NT2/D1 (cell line): ENCODE measurements at regions not wholly inside any gene's neighbourhood (a gene's known extent, or its start where the extent isn't known, plus 50 kb on each side); places are given as distances from the start of the nearest gene placed in this dataset.

Experiments
- DNase-seq: peaks from one replicate; pipeline ENCODE4 v3.0.0-alpha.2; 2011; ENCODE audit warnings: low read depth, low spot score
- H3K27me3 ChIP-seq: 2 replicates; pipeline ENCODE4 v1.6.0; 2011; ENCODE audit warnings: mild to moderate bottlenecking; ENCODE audit not compliant: insufficient read length, insufficient read depth
- H3K36me3 ChIP-seq: 2 replicates; pipeline ENCODE4 v1.6.1; 2011; ENCODE audit warnings: mild to moderate bottlenecking, low read length, mixed read lengths; ENCODE audit not compliant: insufficient read depth, insufficient read length
- H3K4me1 ChIP-seq: 2 replicates; pipeline ENCODE4 v1.5.1; 2011; ENCODE audit not compliant: insufficient read depth, insufficient read length
- H3K4me3 ChIP-seq: 2 replicates; pipeline ENCODE4 v1.5.1; 2011; ENCODE audit warnings: low read depth; ENCODE audit not compliant: insufficient read length
- H3K9ac ChIP-seq: 2 replicates; pipeline ENCODE4 v1.6.0; 2011; ENCODE audit warnings: low read depth; ENCODE audit not compliant: insufficient read length
- H3K9me3 ChIP-seq: 2 replicates; pipeline ENCODE4 v1.5.1; 2011; ENCODE audit warnings: mild to moderate bottlenecking, low read length; ENCODE audit not compliant: insufficient read depth
- SUZ12 ChIP-seq: IDR thresholded peaks from 2 replicates; pipeline ENCODE4 v1.6.1; 2011; ENCODE audit not compliant: insufficient read length, insufficient read depth; ENCODE audit errors: extremely low read depth
- YY1 ChIP-seq: IDR thresholded peaks from 2 replicates; pipeline ENCODE4 v1.6.1; 2011; ENCODE audit not compliant: insufficient read length, insufficient read depth
- ZNF274 ChIP-seq: IDR thresholded peaks from 2 replicates; pipeline ENCODE4 v1.6.1; 2011; ENCODE audit warnings: mild to moderate bottlenecking, low read depth, low read length

- no peaks in the 10 kb centered on the region for H3K9me3 ChIP-seq
- H3K27me3 ChIP-seq, result no peaks in the 10 kb centered on the region
Observed at GRCh38 chr1:90126834-90127233, 131.9 kb downstream of the ZNF326 start.

GRCh38 chr1:90122654-90123340, 127.9 kb downstream of the ZNF326 start:
- no peaks in the 10 kb centered on the region for H3K36me3 ChIP-seq

More at GRCh38 chr1:90126834-90127233, 131.9 kb downstream of the ZNF326 start:
- TF ChIP-seq YY1, result no peak
- no peak for TF ChIP-seq ZNF274
- TF ChIP-seq SUZ12, result no peak
- Histone ChIP-seq H3K4me1 (no peaks in the 10 kb centered on the region), H3K4me3 (no peak overlapping the region), H3K36me3 (no peaks in the 10 kb centered on the region), H3K9ac (no peak overlapping the region)
- DNase-seq, result no peak

GRCh38 chr1:90114521-90115141, 119.7 kb downstream of the ZNF326 start:
- Histone ChIP-seq H3K36me3 (no peaks in the 10 kb centered on the region), H3K9me3 (no peaks in the 10 kb centered on the region), H3K4me1 (no peaks in the 10 kb centered on the region), H3K4me3 (no peak overlapping the region), H3K27me3 (no peaks in the 10 kb centered on the region), H3K9ac (no peak overlapping the region)
- no peak for TF ChIP-seq ZNF274
- peak; percentile 47 for DNase-seq

More at GRCh38 chr1:90122654-90123340, 127.9 kb downstream of the ZNF326 start:
- DNase-seq, result no peak
- H3K4me3 ChIP-seq, result no peak overlapping the region
- no peaks in the 10 kb centered on the region for H3K27me3 ChIP-seq
- H3K9me3 ChIP-seq, result no peaks in the 10 kb centered on the region
- TF ChIP-seq ZNF274 (no peak), SUZ12 (no peak), YY1 (no peak)
- H3K4me1 ChIP-seq, result no peaks in the 10 kb centered on the region
- no peak overlapping the region for H3K9ac ChIP-seq

GRCh38 chr1:90107990-90108389, 113.1 kb downstream of the ZNF326 start:
- H3K4me3 ChIP-seq, result no peak overlapping the region
- no peak for DNase-seq
- no peak overlapping the region for H3K9ac ChIP-seq
- no peaks in the 10 kb centered on the region for H3K4me1 ChIP-seq
- no peaks in the 10 kb centered on the region for H3K36me3 ChIP-seq
- TF ChIP-seq SUZ12, result no peak
- TF ChIP-seq ZNF274, result no peak
- TF ChIP-seq YY1, result no peak
- H3K9me3 ChIP-seq, result no peaks in the 10 kb centered on the region
- no peaks in the 10 kb centered on the region for H3K27me3 ChIP-seq

- Histone ChIP-seq H3K27me3 (no peaks in the 10 kb centered on the region), H3K36me3 (no peaks in the 10 kb centered on the region), H3K9ac (no peak overlapping the region), H3K4me3 (no peak overlapping the region), H3K4me1 (no peaks in the 10 kb centered on the region), H3K9me3 (no peaks in the 10 kb centered on the region)
- no peak for DNase-seq
- TF ChIP-seq SUZ12 (no peak), YY1 (no peak), ZNF274 (no peak)
Observed at GRCh38 chr1:90106311-90106710, 111.4 kb downstream of the ZNF326 start.

DNA sequence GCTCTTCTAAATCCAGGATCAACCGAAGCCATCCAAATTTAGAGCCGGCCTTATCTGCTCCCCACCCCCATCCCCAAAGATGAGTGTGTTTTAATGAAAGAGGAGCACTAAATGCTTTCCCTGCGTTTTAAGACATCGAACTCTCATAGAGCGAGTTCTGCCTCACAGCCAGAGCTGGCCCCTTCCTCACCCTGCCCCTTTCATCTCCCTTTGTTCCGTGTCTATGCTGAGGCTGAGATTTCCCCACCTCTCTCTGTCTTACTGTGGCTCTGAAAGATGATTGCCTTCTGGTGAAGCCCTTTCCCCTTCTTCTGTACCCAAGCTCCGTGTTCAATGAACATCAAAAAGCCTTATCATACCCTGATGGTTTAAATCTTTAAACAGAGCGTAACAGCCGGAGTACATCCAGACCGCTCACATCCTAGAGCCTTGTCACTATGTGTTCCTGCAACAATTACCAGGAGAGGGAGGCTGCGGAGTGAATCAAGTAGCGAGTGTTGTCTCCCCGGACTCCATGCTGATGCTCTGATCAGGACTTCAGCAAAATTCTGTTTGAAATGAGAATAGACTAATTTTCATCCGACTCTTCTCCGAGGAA, 110.1 kb downstream of the ZNF326 start:
- no peak for DNase-seq
- no peaks in the 10 kb centered on the region for H3K27me3 ChIP-seq
- H3K4me3 ChIP-seq, result no peak overlapping the region
- H3K9me3 ChIP-seq, result no peaks in the 10 kb centered on the region
- TF ChIP-seq ZNF274 (no peak), SUZ12 (no peak), YY1 (no peak)
- H3K9ac ChIP-seq, result no peak overlapping the region
- no peaks in the 10 kb centered on the region for H3K4me1 ChIP-seq
- no peaks in the 10 kb centered on the region for H3K36me3 ChIP-seq

GRCh38 chr1:90100566-90100965, 105.7 kb downstream of the ZNF326 start:
- Histone ChIP-seq H3K27me3 (no peaks in the 10 kb centered on the region), H3K9me3 (peaks cover 9% of the 10 kb centered on the region), H3K4me3 (no peak overlapping the region), H3K4me1 (no peaks in the 10 kb centered on the region), H3K9ac (no peak overlapping the region), H3K36me3 (no peaks in the 10 kb centered on the region)
- DNase-seq, result no peak
- TF ChIP-seq YY1, result no peak
- no peak for TF ChIP-seq SUZ12
- no peak for TF ChIP-seq ZNF274
